ENCODE measurements at regions not wholly inside any gene's neighbourhood (a gene's known extent, or its start where the extent isn't known, plus 50 kb on each side); places are given as distances from the start of the nearest gene placed in this dataset.
"Not testable (repeated sequence)": the region's sequence is repeated elsewhere in the genome, so short reads cannot be mapped to it uniquely, and the experiment has no call there.

DNA sequence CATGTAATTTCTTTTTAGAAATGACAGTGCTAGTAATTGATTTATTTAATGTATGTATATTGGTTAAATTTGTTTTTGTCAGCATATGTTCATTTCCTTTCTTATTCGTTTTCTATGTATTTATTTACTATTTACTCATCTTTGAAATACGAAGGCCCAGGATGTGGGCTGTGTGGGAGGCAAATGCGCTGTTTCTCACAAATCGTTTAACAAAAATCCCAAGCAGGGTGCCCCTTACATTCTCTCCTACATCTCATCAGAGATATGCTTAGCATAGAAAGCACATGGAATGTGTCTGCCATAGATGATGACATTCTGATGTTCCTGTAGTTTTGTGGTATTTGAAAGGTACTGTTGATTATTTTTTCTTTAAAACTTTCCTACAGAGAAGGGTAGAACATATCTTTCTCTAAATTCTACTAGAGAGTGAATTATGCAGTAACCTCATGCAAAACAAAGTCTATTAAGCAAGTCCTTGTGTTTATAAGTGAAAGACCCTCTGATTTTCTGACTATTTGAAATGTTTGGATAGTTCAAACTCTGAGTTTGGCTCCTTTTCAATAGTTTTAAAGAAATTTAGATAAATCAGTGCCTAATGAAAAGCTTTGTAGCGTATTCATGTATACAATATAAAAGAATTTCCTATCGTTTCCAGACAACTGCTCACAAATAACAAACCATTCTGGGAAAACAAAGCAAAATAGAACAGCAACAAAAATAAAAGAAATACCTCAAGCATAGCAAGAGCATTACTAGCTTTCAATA, 111.1 kb upstream of the VGLL3 start:
- no peak for DNase-seq

DNA sequence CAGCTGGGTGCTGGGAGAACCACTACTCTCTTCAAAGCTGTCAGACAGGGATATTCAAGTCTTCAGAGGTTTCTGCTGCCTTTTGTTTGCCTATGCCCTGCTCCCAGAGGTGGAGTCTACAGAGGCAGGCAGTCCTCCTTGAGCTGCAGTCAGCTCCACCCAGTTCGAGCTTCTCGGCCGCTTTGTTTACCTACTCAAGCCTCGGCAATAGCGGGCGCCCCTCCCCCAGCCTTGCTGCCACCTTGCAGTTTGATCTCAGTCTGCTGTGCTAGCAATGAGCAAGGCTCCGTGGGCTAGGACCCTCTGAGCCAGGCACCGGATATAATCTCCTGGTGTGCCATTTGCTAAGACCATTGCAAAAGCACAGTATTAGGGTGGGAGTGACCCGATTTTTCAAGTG, 106.8 kb upstream of the VGLL3 start:
- not testable (repeated sequence) for DNase-seq

DNA sequence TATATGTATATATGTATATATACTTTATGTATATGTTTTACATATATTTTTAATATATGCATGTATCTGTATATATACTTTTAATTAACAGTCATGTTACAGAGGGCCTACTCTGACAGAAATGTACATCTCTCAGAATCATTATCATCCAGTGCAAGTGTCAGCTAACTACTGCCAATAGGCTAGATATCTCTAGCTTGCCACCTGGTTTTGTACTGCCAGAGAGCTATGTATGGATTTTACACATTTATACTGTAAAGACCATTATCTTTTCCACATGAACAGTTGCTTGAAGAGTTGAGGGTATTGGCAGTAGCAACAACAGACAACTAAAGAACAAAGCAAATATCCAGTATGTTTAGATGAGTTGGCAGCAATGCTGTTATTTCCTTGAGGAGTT, 99.7 kb upstream of the VGLL3 start:
- no peak for DNase-seq

DNA sequence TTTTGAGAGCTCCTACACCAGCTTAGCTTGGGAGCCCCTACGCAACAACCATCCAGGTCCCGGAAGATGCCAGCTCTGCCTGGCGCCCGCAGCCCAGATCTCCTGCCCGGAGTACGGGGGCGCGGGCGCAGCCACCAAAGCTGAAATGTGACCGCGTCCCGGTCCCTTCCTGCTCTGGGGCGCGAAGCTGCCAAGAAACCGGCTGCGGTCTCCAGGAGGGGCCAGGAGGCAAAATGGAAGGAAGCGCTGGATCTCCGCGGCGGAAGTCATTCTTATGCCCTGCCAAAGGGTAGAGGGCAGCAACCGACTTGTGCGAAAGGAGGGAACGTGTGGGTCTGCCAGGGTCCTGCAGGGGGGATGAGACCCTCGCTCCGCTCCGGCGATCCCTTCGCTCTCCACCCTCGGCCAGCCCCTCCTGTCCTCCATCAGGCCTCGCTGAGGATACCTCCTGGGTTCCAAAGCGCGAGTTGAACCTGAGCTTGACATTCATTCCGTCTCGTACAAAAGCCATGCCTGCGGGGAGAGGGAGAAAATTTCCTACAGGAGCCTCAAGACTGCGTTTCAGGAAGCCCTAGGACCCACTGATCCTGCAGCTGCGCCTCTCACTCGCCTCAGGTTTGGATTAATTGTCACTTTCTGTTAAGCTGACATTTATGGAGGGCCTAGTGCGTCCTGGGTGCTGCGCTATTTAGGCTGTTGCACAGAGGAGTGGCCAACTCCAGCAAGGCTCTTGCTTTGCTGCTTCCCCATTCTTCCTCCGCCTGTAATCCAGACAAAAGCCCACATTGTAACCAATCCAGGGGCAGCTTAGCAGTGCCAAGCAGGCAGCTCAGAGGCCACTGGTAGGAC, 98.3 kb upstream of the VGLL3 start:
- no peak for DNase-seq

DNA sequence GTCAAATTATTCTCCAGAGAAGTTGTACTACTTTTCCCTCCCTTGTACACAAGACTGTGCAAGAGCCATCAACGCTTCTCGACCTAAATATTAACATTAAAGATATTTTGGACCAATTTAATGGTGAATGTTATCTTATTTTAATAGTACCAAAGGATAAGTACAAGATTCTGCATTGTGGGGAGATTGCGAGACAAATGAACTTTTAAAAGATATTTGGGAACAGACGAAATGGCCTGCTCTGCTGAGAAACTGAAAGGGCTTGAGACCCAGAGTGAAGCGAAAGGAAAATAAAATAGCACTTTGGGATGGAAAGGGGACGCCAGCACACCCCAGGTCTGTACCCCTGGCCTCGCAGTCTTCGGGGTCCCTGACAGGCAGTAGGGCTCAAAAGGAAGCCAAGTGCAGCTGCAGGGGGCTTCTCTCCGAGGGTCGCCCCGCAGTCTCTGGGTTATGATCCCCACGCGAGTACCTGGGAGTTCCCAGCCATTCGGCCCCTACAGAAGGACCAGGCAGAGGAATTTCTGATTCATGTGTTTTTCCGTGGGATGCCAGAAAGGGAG, 97.6 kb upstream of the VGLL3 start:
- DNase-seq: no peak

DNA sequence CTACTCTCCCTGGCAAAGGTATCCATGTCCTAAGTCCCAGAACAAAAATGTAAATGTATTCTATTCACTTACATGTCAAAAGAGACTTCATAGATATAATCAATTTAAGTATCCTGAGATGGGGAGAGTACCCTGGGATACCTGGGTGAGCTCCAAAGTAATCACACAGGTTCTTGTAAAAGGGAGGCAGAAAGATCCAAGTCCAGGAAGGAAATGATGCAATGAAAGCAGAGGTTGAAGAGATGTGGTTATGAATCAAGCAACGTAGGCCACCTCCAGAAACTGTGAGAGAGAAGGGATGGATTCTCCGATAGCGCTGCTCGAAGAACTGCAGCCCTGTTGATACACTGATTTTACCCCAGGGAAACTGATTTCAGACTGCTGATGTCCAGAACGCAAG, 93.9 kb upstream of the VGLL3 start:
- DNase-seq: no peak

DNA sequence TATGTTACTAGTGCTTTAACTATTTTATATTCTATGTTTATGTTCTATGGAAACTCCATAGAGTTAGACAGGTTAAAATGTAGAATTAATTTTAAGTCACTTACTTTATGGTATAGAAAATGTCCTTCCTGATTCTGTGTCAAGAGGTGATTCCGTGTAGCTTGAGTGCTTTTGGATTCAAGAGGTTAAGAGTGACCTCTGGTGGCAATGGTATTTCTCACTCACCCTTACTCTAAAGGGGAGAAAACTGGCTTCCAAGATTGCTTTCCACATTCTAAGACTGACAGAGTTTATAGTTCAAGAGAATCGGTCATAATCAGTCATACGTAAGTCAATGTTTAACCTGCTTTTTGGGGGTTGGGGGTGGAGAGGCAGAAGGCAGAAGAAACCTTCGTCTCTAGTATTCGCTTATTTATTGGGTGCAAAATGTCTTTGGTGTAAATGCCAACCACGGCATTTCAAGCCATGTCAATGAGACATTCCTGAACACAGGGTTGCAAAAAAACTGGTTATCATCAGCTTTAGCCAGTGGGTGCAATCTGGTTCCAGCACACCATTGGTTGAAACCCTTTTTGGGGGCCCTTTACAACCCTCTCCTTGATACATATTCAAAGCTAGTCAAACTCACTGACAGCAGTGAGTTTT, 92.0 kb upstream of the VGLL3 start:
- DNase-seq: no peak

DNA sequence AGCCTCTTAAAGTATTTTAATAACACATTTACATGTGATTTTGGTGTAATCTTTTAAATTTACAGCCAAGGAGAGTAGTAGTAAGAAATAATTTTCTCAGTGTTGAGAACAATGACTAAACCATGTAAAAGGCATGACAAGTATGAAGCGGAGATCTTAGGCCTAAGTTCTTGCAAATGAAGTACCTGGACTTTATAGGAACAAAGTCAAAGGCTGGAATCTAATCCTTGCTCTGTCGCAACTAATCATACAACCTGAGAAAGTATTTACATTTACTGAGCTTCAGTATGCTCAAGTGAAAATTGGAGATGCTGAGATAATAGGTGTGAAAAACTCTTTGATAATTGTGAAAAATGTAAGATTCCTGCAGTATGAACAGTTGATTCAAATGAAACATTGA, 86.4 kb upstream of the VGLL3 start:
- no peak for DNase-seq

DNA sequence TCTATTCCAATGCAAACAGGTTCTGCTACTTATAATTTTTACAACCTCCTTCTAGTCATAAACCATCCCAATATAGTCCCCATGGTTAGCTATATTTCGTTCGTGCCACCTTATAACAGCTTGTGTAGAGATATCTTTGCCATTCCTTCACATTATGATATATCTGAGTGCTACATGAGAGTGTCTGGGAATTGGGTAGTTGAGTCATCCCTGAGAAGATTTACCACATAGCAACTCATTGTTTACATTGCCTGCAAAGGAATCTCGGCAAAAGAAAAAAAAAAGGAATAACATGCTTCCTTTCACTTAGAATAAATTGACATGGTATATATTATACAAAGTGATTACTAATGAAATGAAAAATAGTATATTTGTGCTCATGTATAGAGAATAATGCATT, 86.0 kb upstream of the VGLL3 start:
- no peak for DNase-seq

DNA sequence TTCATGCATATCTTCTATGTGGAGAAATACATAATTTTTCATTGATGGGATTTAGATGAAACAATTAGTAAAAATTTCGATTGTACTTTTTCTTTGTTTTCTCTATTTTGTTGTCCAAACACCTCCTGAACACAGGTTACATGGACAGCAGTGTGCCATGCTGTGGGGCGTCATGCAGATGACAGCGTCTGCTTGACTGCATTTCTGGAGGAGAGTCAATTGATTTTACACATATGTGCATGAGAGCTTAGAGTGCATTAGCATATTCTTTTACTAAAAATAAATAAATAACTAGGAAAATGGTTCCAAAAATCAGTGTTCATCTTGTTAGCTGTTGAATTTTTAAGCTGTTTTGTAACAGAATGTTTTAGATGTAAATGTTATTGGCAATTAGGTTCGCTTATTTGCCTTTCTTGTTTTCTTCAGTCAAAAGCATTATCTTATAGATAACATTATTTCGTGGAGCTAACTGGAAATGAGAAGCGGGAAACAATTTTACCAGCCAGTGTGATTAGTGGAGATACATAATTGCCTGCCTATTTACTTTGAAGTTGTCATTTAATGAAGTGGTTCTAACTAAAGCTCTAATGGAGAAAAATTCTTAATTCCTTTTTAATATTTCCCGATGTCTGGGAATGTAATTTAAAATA, 82.7 kb upstream of the VGLL3 start:
- DNase-seq: no peak

DNA sequence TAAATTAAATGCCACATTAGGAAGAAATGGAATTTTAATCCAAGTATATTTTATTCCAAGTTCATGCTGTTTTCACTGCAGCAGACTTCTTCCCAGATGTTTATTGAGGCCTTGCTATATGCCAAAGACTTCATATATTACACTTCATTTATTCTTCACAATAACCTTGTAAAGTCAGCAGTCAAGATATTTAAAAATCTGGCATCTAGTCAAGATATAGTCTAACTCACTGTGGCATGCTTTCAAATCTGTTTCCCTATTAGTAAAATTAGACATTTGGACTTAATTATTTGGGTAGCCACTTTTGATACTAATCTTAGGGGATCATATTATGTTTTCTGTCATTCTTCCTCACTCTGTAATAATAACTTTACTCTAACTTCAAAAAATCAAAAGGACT, 81.5 kb upstream of the VGLL3 start:
- DNase-seq: no peak

DNA sequence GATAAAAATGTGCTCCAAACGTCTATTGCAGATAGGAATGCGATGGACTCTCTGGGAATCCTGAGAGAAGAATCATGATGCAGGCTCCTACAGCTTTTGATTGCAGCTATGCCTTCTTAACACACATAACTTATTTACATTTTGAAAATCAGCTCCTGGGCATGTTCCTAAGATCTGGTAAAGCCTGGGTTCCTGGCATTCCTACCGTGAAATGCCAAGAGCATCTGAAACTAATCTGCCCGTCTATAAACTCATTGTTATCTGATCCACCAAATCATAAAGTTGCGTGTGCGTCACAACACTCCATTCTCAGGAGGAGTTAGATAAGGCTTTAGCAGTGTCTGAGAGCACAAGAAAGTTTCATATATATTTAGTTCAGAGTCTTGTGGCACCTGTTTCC, 79.0 kb upstream of the VGLL3 start:
- no peak for DNase-seq

DNA sequence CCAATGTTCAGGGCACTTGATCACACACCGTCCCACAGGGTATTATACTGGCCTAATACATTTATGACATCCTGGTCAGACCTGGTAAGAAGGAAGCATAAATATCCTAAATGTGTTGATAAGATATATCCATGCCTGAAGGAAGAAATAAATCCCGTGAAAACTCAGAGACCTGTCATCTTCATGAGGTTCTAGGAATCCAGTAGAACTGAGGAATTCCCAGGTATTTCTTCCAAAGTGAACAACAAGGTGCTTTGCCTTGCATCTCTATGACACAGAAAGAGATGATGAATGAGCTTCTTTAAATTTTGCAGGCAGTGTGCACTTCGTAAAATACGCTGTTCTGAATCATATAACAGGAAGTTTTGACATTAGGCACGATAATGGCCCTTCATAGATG, 78.1 kb upstream of the VGLL3 start:
- DNase-seq: no peak

DNA sequence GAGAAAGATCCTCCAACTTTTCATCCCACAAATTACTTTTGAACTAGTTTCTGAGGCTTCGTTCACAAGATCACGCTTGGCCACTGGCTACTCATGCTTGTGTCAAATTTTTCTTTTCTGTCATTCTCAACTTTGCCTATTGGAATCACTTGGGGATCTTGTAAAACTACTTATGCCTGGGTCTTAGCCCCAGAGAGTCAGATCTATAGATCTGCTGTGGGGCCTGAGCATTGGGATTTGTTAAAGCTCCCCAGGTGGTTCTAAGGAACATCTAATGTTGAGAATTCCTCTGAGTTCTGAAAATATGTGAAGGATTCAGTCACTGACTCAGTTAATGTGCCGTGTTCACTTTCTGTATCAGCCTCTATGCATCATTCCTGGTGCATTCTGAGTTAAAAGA, 71.7 kb upstream of the VGLL3 start:
- no peak for DNase-seq

DNA sequence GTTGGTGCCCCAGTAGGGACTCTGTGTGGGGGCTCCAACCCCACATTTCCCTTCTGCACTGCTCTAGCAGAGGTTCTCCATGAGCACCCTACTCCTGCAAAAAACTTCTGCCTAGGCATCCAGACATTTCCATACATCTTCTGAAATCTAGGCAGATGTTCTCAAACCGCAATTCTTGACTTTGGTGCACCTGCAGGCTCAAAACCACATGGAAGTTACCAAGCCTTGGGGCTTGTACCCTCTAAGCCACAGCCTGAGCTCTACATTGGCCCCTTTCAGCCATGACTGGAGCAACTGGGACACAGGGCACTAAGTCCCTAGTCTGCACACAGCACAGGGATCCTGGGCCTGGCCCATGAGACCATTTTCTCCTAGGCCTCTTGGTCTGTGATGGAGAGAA, 66.5 kb upstream of the VGLL3 start:
- DNase-seq: no peak

DNA sequence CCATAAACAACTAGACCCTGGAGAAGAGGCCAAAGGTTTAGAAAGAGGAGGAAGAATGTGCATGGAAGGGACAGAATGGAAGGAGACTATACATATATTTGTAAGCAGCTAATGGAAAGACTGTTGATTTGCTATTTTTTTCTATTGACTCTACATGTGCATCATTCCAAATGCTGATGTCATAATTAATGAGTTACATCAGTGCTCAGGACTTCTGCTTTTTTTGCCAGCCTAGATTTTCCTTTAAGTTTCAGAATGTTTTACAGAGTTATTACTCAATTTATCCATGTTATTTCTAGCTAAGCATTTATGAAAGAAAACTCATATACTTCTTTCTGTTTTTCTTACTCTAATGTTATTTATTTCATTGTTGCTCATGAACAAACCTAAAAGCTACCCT, 62.6 kb upstream of the VGLL3 start:
- DNase-seq: no peak

DNA sequence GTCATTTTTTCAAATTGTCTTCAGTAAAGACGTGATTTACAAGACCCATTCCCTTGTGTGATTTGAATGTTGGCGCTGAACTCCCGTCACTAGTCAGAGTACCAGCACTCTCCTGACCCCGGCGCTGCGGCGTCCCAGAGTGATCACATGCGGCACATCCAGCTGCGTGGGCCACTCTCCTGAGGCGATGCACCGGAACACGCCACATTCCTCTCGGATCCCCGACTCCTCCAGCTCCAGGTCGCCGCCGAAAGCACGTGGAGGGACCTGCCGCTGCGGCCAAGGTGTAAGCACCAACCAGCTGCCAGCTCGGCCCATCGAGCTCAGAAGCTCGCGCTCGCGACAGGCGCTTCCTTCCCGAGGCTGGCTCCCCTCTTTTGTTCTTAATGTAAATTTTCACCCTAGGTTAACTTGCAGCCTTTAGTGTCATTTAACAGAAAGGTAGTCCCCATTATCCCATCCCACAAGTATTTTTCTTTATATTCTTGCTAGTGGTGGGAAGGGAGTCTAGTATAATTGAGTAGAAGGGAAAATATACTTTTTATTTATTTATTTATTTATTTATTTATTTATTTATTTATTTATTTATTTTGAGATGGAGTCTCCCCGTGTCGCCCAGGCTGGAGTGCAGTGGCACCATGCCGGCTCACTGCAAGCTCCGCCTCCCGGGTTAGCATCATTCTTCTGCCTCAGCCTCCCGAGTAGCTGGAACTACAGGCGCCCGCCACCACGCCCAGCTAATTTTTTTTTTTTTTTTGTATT, 61.7 kb upstream of the VGLL3 start:
- DNase-seq: no peak

DNA sequence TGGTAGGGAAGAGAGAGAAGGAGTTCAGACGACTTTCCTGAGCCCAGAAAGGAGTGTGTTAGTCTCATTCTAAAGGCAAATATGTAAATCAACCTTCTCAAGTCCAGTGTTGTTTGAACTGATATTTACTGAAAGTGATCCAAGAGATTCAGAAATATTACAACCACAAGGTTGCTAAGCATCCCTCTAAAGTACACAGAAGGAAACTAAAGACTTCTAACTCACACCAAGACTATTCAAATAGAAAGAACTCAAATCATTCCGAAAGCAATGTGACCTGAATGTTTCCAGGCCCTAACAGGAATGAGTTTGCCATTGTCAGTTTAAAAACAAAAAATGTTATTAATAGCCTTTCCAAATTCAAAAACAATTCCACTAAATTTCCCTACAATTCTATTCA, 56.9 kb upstream of the VGLL3 start:
- DNase-seq: no peak

DNA sequence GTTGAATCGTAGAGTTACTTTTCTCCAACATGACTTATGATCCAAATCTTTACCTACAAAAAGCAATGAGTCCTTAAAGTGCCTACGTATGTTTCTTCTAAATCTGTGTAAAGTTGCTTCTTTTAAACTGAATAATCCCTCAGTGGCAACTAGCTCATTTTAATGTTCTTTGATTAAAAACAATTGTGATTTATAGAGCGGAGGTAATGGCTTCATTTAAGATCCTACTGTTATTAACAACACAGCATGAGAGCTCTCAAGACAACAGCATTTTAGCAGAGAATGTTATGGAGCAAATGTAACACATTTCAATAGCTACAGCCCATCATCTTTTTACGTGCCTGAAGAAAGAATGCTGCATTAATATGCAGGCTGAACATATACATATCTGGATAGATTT, 55.3 kb upstream of the VGLL3 start:
- DNase-seq: no peak

DNA sequence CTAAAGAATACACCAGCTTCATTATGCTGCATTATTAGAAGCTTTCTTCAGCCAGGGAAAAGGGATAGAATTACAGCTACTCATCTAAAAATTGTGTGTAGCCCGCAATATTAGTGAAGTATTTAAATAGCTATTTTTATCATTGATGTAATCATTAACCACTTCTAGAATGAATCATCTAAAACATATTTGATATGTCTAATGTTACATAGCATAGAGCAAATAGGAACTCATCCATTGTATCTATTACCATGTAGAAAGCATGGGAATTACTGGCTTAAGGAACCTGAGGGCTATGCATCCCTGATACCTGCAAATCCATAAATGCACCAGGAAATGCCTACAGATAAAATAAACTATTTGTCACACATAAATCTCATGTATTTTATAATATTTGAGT, 54.5 kb upstream of the VGLL3 start:
- DNase-seq: no peak

DNA sequence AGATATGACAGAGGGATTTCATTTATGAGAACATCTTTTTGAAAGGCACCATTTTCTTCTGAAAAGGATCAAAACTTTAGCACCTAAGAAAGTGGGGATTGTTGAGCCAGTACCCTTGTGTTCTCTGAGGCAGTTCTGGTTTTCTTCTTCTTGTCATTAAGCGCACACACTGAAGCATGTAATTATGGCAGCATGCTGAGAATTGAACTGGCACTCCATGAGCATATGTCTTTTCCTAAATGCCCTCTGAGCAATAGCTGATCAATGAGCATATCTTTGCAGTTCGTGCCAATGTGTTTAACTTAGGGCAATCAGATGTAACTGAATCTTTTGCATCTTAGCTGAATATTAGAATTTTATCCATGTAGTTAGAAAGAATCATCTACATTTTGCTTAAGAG, 53.9 kb upstream of the VGLL3 start:
- DNase-seq: no peak

DNA sequence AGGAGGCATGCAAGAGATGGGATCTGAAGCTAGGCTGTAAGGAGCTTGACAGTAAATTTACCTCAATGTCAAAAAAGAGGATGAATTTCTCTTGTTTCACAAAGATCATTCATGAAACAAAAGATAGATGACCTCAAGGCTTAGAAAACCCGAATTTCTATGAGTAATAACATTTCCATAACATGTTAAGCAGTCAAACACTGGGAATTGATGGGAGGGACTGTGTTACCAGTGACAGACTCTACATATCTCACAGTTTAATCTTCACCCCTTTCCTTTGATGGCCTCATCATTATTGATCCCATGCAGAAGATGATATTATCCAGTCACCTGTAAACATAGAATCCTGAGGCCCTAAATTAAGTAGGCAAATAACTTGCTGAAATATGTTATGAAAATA, 53.5 kb upstream of the VGLL3 start:
- DNase-seq: no peak

Measured in activated CD4-positive, alpha-beta T cell treated with anti-CD3 and anti-CD28 coated beads, Interleukin-2, amount 50 U/mL, for 4 hours (primary cell).